HUES48 (cell line): ENCODE measurements at regions not wholly inside any gene's neighbourhood (a gene's known extent, or its start where the extent isn't known, plus 50 kb on each side); places are given as distances from the start of the nearest gene placed in this dataset.

Source experiments
- H3K27ac ChIP-seq: one replicate; pipeline ENCODE4 v1.7.0; 2013; ENCODE audit warnings: low read depth, low read length, inconsistent platforms
- H3K27me3 ChIP-seq: 2 replicates; pipeline ENCODE4 v1.6.1; 2013; ENCODE audit warnings: mild to moderate bottlenecking, low read length; ENCODE audit not compliant: control insufficient read depth, insufficient read depth
- H3K36me3 ChIP-seq: 2 replicates; pipeline ENCODE4 v1.6.1; 2013; ENCODE audit warnings: low read length; ENCODE audit not compliant: control insufficient read depth, insufficient read depth
- H3K4me1 ChIP-seq: 2 replicates; pipeline ENCODE4 v1.6.1; 2013; ENCODE audit warnings: mild to moderate bottlenecking, low read length; ENCODE audit not compliant: control insufficient read depth, insufficient read depth
- H3K4me3 ChIP-seq: 2 replicates; pipeline ENCODE4 v1.5.1; 2013; ENCODE audit warnings: mild to moderate bottlenecking, low read depth, low read length
- H3K9ac ChIP-seq: 2 replicates; pipeline ENCODE4 v1.6.1; 2013; ENCODE audit warnings: mild to moderate bottlenecking, low read depth, low read length, moderate library complexity
- H3K9me3 ChIP-seq: 2 replicates; pipeline ENCODE4 v1.6.1; 2013; ENCODE audit warnings: low read length; ENCODE audit not compliant: control insufficient read depth, insufficient read depth

DNA sequence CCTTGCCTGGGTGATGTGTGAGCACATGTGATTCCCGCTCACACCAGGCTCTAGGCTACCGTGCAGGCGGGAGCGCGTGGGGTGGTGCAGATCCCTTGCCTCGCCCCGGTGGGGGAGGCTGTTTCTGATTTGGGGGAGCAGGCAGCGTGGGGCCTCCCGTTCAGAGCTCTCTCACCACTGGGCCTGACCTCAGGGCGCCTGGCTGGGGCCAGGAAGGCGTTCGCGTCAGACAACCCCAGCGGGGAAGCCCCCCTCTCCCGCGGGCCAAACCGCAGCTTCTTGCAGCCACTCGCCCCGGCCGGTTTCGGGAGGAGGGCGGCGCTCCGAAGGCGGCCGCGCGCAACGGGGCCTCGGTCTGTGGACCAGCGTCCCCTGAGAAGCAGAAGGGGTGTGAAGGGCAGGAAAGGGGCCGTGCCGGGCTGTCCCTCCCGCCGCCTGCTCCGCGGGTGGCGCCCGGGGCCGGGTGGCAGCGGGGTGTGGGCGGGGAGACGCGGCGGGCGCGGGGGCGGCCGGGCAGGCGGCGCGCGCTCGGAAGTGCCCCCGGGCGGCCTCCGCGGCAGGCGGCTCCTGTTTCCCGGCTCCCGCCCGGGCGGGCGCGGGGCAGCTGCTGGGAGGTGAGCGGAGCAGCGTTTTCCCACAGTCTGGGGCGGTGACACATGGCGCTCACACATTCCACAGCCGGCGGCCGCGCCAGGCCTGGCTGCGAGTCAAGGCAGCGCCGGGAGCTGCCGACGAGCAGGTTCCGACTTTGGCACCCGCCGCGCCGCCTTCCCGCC lies 65.1 kb upstream of the HES1 start:
- H3K4me3 ChIP-seq = peak overlapping the region; percentile 57
- H3K9ac ChIP-seq = peak overlapping the region; percentile 24; the same call in 1 of the 2 replicates
- peaks cover 9% of the 10 kb centered on the region for H3K4me1 ChIP-seq
- peaks cover 42% of the 10 kb centered on the region for H3K27me3 ChIP-seq
- no peaks in the 10 kb centered on the region for H3K9me3 ChIP-seq
- H3K36me3 ChIP-seq = no peaks in the 10 kb centered on the region
- peak overlapping the region; percentile 68 for H3K27ac ChIP-seq

DNA sequence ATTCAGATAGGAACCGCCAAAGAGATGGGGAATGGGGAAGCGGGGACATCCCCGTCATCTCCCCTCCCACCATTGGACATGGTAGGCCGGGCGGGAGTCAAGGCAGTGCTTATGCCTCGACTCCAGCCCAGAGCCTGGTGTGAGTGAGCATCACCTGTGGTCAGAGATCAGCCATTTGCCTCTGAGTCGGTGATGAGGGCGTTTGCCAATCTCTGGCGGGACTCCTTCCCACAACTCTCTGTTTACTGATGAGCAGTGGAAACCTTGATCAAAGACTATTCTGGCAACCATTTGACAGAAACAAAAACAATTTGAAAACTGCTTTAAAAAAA lies 63.9 kb upstream of the HES1 start:
- H3K9ac ChIP-seq = no peak overlapping the region
- no peak overlapping the region for H3K27ac ChIP-seq
- H3K4me3 ChIP-seq = no peak overlapping the region

DNA sequence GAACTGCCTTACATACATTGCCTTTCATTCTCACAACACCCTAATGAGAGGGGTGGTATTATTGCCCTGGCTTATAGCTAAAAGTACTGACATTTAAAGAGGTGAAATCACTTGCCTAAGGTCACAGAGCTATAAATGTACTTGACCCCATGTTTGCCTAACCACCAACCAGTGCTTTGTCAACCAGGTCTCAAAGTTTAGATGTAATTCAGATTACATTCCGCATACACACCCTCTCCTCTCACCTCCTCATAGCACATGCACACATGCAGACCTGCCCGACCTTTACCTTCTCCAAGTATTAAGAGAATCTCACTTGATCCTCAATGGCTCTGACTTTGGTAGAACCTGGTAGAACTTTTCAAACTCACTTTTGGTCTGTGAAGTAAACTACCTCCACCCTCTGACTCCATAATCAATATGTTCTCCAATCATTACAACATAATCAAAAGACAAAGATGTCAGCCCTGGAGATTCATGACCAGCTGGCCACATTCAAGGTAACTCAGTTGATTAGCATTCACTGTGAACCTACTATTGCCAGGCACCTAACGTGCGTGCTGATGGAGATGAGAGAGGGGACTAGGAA lies 63.2 kb upstream of the HES1 start:
- Histone ChIP-seq H3K4me1 (peaks cover 9% of the 10 kb centered on the region), H3K9ac (no peak overlapping the region), H3K27ac (no peak overlapping the region), H3K9me3 (no peaks in the 10 kb centered on the region), H3K36me3 (no peaks in the 10 kb centered on the region), H3K4me3 (no peak overlapping the region), H3K27me3 (peaks cover 42% of the 10 kb centered on the region)

More for the DNA sequence above, 63.9 kb upstream of the HES1 start:
- H3K9me3 ChIP-seq = no peaks in the 10 kb centered on the region
- H3K4me1 ChIP-seq = peaks cover 9% of the 10 kb centered on the region
- no peaks in the 10 kb centered on the region for H3K36me3 ChIP-seq
- peaks cover 42% of the 10 kb centered on the region for H3K27me3 ChIP-seq

DNA sequence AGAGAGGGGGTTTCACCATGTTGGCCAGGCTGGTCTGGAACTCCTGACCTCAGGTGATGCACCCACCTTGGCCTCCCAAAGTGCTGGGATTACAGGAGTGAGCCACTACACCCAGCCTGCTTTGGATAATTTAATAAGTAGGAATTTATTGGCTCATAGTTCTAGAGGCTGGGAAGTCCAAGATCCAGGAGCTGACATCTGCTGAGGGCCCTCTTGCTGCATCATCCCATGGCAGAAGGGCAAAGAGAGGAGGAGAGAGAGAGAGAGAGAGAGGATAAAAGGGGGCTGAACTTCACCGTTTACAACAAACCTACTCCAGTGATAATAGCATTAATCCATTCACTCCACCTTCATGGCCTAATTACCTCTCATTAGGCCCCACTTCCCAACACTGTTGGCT lies 62.0 kb upstream of the HES1 start:
- H3K36me3 ChIP-seq = no peaks in the 10 kb centered on the region
- peaks cover 9% of the 10 kb centered on the region for H3K4me1 ChIP-seq
- H3K27ac ChIP-seq = no peak overlapping the region
- no peaks in the 10 kb centered on the region for H3K9me3 ChIP-seq
- no peak overlapping the region for H3K4me3 ChIP-seq
- no peak overlapping the region for H3K9ac ChIP-seq
- H3K27me3 ChIP-seq = peaks cover 41% of the 10 kb centered on the region

DNA sequence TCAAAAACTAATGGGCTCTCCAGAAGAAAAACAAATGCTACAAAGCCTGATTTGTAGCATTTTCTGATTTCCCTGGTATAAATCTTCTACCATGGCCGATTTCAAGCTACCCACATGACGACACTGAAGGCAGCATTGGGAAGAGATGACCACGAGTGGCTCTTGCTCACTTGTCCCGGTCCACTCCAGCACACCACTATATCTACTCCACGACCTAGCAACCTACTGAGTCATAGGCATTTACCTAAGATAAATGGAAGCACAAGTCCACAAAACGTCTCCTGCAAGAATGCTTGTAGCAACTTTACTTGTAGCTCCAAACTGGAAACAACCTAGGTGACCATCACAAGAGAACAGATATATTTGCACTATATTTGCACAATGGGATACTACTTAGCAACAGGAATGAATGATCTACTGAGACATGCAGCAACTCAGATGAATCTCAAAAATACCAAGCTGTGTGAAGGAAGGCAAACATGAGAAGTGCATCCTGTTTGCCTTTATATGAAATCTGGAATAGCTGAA lies 60.8 kb upstream of the HES1 start:
- Histone ChIP-seq H3K9ac (no peak overlapping the region), H3K27me3 (peaks cover 28% of the 10 kb centered on the region), H3K36me3 (no peaks in the 10 kb centered on the region), H3K4me1 (peaks cover 5% of the 10 kb centered on the region; the same call in 1 of the 2 replicates), H3K4me3 (no peak overlapping the region), H3K9me3 (no peaks in the 10 kb centered on the region), H3K27ac (no peak overlapping the region)

DNA sequence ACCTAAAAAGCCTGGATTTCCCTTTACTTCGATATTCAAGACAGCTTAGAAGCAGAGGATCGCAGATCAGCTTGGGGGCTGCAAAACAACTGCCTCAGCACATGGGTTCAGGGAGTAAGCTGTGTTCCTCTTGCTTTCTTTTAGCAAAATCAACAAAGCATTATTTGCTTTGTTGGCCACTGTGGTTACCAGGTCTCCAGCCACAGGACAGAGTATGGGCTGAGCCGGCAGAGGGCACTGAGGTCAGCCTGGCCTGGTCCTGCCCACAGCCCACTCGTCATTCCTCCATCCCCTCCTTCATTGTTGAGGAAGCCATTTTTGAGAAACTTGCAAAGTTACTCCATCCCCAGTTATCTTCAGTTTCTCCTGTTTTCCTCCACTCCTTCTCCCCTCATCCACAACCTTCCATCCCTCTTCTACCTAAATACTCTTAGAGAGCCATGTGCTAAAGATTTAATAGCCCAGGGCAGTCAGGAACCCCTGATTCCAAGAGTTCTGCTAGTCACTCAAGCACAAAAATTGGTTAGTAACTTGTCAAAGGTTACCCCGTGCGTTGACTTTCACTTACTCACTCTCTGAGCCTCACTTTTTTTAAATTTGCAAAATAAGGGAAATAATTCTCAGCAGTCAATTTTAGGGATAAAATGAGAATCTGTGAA lies 60.0 kb upstream of the HES1 start:
- no peak overlapping the region for H3K9ac ChIP-seq
- no peaks in the 10 kb centered on the region for H3K9me3 ChIP-seq
- H3K4me1 ChIP-seq = no peaks in the 10 kb centered on the region; the same call in 1 of the 2 replicates
- no peak overlapping the region for H3K27ac ChIP-seq
- no peak overlapping the region for H3K4me3 ChIP-seq
- no peaks in the 10 kb centered on the region for H3K36me3 ChIP-seq
- H3K27me3 ChIP-seq = peaks cover 21% of the 10 kb centered on the region

DNA sequence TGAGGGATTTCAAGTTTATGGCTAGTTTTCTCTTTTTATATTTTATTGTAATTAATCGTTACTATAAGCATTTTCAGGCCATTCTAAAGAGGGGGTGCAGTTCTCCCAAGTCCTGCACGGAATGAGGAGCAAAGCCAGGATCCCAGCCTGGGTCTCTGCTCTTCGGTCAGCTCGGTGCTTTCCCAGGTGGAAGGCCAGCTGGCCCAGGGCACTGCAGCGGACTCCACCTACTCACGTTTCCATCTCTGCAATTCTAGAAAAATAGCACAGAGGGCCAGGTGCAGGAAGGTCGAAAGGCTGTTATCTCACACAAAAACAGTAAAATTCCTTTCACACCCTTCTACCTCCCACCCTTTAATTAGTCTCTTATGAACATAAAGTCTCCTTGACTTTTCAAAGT lies 59.5 kb upstream of the HES1 start:
- H3K36me3 ChIP-seq = no peaks in the 10 kb centered on the region
- H3K27me3 ChIP-seq = peaks cover 16% of the 10 kb centered on the region
- no peaks in the 10 kb centered on the region for H3K9me3 ChIP-seq
- no peak overlapping the region for H3K27ac ChIP-seq
- H3K4me3 ChIP-seq = no peak overlapping the region
- no peak overlapping the region for H3K9ac ChIP-seq
- no peaks in the 10 kb centered on the region; the same call in 1 of the 2 replicates for H3K4me1 ChIP-seq

DNA sequence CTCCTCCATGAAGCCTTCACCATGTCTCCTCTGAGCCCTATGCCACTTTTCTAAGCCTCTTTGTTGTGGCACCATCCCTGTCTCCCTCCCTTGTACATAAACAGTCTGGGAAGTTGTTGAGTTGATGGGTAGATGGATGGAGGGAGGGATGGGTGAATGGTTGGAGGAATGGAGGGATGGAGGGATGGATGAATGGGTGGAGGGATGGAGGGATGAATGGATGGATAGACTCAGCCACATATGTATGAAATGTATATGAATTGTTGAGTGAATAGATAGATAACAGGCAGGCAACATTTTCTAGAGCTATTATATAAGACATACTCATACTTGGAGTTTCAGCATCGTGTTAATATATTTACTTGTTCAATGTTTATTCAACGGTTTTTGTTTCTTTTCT lies 58.3 kb upstream of the HES1 start:
- Histone ChIP-seq H3K27ac (no peak overlapping the region), H3K4me1 (no peaks in the 10 kb centered on the region), H3K36me3 (no peaks in the 10 kb centered on the region), H3K9ac (no peak overlapping the region), H3K4me3 (no peak overlapping the region), H3K27me3 (peaks cover 5% of the 10 kb centered on the region), H3K9me3 (no peaks in the 10 kb centered on the region)

DNA sequence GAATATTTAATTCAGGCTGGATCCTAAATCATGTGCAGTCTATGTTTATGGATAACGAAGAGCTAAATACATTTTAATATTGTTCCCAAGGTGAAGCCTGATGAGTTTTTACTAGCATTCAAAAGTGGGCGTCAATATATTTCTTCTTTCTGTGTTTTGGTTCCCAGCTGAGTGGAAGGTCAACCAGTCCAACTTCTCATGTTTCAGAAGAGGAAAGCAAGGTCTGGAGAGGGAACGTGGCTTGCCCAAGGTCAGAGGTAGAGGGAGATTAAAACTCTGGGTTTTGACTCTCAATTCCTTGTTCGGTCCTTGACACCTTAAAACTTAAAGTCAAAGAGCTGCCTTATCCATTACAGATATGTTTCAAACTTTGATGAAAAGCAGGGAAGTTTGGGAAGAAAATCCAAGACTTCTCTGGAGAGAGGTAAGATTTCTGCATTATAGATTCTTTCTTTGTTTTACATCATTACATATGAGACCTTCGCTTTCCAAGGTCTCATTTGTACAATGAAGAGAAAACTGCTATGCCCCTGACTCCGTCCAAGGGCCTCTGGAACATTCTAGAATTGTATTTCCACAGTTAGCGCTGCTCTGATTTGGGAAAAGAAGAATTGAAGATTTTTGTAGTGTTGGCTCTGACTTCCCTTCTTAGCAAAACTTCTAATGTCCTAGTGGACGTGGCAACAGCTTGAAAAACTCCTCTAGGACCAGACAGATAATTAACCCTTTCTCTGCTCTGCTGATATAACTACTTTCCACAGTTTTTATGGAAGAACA lies 57.7 kb upstream of the HES1 start:
- no peaks in the 10 kb centered on the region for H3K36me3 ChIP-seq
- no peak overlapping the region for H3K4me3 ChIP-seq
- H3K4me1 ChIP-seq = no peaks in the 10 kb centered on the region
- H3K9ac ChIP-seq = no peak overlapping the region
- no peaks in the 10 kb centered on the region; the same call in 1 of the 2 replicates for H3K27me3 ChIP-seq
- no peak overlapping the region for H3K27ac ChIP-seq
- no peaks in the 10 kb centered on the region for H3K9me3 ChIP-seq

DNA sequence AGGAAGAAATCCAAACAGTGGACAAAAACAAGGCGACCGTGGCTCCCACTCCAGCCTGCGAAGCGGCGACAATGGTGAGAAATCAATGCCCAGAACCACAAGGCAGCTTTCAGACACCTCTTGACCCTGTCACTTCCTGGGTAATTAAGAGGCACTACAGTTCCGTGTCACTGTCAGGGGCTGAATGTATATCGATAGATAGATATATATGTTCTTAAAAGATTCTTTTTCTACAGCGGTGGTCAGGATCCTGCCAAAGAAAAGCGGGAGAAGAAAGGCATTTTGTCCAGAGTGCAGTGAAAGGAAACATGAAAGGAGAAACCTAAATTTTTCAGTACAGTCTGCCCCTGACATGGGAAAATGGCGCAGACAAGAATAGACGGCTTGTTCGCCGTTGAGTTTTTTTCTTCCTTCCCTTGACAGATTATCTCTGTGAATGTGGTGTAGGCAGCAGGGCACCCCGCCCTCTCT lies 56.2 kb upstream of the HES1 start:
- Histone ChIP-seq H3K4me1 (no peaks in the 10 kb centered on the region), H3K9ac (no peak overlapping the region), H3K27me3 (peaks cover 3% of the 10 kb centered on the region; the same call in 1 of the 2 replicates), H3K4me3 (no peak overlapping the region), H3K36me3 (no peaks in the 10 kb centered on the region), H3K27ac (no peak overlapping the region), H3K9me3 (no peaks in the 10 kb centered on the region)
